ENCODE measurements at regions not wholly inside any gene's neighbourhood (a gene's known extent, or its start where the extent isn't known, plus 50 kb on each side); places are given as distances from the start of the nearest gene placed in this dataset.
"Not testable (repeated sequence)": the region's sequence is repeated elsewhere in the genome, so short reads cannot be mapped to it uniquely, and the experiment has no call there.

DNA sequence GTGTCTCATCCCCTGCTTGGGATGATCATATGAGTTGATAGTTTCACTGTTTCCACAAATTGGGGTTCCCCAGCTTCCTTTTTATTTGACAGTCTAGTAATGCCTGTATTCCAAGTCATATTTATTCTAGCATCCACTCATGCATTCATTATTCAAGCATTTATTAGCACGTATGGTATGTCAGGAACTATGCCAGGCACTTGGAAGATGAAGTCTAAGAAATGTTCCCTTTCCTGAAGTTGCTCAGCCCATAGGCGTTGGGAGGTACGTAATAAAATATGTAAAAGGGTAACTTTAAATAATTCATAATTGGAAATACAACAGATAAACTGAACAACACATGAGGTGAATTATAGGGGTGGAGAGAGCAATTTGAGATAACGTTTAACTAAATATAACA lies 338.0 kb upstream of the MAF start:
- DNase-seq = no peak
- intact Hi-C loops (cut with micrococcal nuclease; ENCODE audit: unreplicated experiment) = loop anchor here (10.0 kb wide), 1 partner anchor 146 kb away; no protein-coding TSS in a partner anchor
- POLR2A ChIA-PET = no interaction called here
- Histone ChIP-seq H3K4me1 (peaks cover 5% of the 10 kb centered on the region), H3K36me3 (ENCODE audit: control insufficient read depth, insufficient read depth, low read length) (no peaks in the 10 kb centered on the region), H3K27me3 (replicated peaks; ENCODE audit: control insufficient read depth, insufficient read depth, low read length) (peaks cover 1% of the 10 kb centered on the region; the same call in 1 of the 2 replicates), H3K9me3 (no peaks in the 10 kb centered on the region), H3K4me3 (ENCODE audit: low read depth, low read length) (no peak overlapping the region)
- H3K27ac Mint-ChIP-seq (ENCODE audit: unreplicated experiment) = no peak overlapping the region
- no peak overlapping the region for H3K4me3 Mint-ChIP-seq (ENCODE audit: unreplicated experiment)
- H3K27me3 Mint-ChIP-seq (ENCODE audit: insufficient read depth, unreplicated experiment) = no peaks in the 10 kb centered on the region
- no peaks in the 10 kb centered on the region for H3K9me3 Mint-ChIP-seq (ENCODE audit: unreplicated experiment)
- no peaks in the 10 kb centered on the region for H3K4me1 Mint-ChIP-seq (ENCODE audit: low read depth, unreplicated experiment)
- CTCF ChIA-PET = no interaction called here
- no peaks in the 10 kb centered on the region for H3K36me3 Mint-ChIP-seq (ENCODE audit: insufficient read depth, unreplicated experiment)
- TF ChIP-seq, protein P1, sequence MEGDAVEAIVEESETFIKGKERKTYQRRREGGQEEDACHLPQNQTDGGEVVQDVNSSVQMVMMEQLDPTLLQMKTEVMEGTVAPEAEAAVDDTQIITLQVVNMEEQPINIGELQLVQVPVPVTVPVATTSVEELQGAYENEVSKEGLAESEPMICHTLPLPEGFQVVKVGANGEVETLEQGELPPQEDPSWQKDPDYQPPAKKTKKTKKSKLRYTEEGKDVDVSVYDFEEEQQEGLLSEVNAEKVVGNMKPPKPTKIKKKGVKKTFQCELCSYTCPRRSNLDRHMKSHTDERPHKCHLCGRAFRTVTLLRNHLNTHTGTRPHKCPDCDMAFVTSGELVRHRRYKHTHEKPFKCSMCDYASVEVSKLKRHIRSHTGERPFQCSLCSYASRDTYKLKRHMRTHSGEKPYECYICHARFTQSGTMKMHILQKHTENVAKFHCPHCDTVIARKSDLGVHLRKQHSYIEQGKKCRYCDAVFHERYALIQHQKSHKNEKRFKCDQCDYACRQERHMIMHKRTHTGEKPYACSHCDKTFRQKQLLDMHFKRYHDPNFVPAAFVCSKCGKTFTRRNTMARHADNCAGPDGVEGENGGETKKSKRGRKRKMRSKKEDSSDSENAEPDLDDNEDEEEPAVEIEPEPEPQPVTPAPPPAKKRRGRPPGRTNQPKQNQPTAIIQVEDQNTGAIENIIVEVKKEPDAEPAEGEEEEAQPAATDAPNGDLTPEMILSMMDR (IDR thresholded peaks at IDR 0.05; ENCODE audit: insufficient read depth in 1 of 2, low read depth in 1 of 2, low read length in 1 of 2, severe bottlenecking in 1 of 2, unreplicated experiment in 1 of 2) = no peak
- no TSS peak for BruUV-seq (replicated peaks)

DNA sequence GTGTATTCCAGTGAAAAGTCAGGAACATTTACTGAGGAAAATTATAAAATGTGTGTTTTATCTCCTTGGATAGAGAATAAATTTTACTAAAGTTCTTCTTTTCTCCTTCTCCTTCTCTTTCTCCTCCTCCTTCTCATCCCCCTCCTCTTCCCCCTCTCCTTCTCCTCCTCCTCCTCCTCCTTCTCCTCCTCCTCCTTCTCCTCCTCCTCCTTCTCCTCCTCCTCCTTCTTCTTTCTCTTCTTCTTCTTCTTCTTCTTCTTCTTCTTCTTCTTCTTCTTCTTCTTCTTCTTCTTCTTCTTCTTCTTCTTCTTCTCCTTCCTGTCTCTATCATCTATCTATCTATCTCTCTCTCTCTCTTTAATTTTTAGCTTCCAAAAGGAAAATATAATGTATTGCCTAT lies 337.1 kb upstream of the MAF start:
- H3K36me3 Mint-ChIP-seq (ENCODE audit: insufficient read depth, unreplicated experiment); H3K4me3 ChIP-seq (ENCODE audit: low read depth, low read length); DNase-seq; BruUV-seq (replicated peaks); H3K4me3 Mint-ChIP-seq (ENCODE audit: unreplicated experiment); H3K4me1 Mint-ChIP-seq (ENCODE audit: low read depth, unreplicated experiment); H3K36me3 ChIP-seq (ENCODE audit: control insufficient read depth, insufficient read depth, low read length); H3K4me1 ChIP-seq; H3K9me3 ChIP-seq; POLR2A ChIA-PET; H3K9me3 Mint-ChIP-seq (ENCODE audit: unreplicated experiment); H3K27ac Mint-ChIP-seq (ENCODE audit: unreplicated experiment); H3K27me3 Mint-ChIP-seq (ENCODE audit: insufficient read depth, unreplicated experiment); CTCF ChIA-PET; H3K27me3 ChIP-seq (replicated peaks; ENCODE audit: control insufficient read depth, insufficient read depth, low read length): not testable (repeated sequence)
- intact Hi-C loops (cut with micrococcal nuclease; ENCODE audit: unreplicated experiment) = loop anchor here (10.0 kb wide), 1 partner anchor 147 kb away; no protein-coding TSS in a partner anchor

DNA sequence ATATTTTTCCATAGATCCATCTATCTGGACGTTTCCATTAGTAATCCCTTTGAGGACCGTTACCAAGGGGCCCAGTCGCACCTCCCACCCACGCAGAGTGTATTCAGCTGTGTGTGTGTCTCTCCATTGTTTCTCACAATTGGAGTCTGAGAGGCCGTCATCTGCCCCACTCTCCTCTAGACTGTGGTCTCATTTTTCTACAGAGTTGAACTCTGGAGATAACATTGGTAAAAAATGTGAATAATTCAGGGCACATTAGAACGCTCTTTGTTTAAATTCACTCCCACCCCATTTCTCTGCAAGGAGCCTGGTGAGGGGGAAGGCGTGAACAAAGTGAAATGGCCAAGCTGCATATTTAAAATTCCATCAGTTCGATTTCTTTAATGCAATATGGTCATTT lies 333.1 kb upstream of the MAF start:
- no peak for DNase-seq
- Histone ChIP-seq H3K4me1 (peaks cover 6% of the 10 kb centered on the region; the same call in 1 of the 2 replicates), H3K4me3 (ENCODE audit: low read depth, low read length) (no peak overlapping the region), H3K27me3 (replicated peaks; ENCODE audit: control insufficient read depth, insufficient read depth, low read length) (peaks cover 1% of the 10 kb centered on the region; the same call in 1 of the 2 replicates), H3K9me3 (no peaks in the 10 kb centered on the region), H3K36me3 (ENCODE audit: control insufficient read depth, insufficient read depth, low read length) (no peaks in the 10 kb centered on the region)
- TF ChIP-seq, protein P1 (IDR thresholded peaks at IDR 0.05; ENCODE audit: insufficient read depth in 1 of 2, low read depth in 1 of 2, low read length in 1 of 2, severe bottlenecking in 1 of 2, unreplicated experiment in 1 of 2) = no peak
- H3K27me3 Mint-ChIP-seq (ENCODE audit: insufficient read depth, unreplicated experiment) = no peaks in the 10 kb centered on the region
- no peak overlapping the region for H3K27ac Mint-ChIP-seq (ENCODE audit: unreplicated experiment)
- intact Hi-C loops (cut with micrococcal nuclease; ENCODE audit: unreplicated experiment) = loop anchor here (10.0 kb wide), 1 partner anchor 151 kb away; no protein-coding TSS in a partner anchor
- no peaks in the 10 kb centered on the region for H3K36me3 Mint-ChIP-seq (ENCODE audit: insufficient read depth, unreplicated experiment)
- no peak overlapping the region for H3K4me3 Mint-ChIP-seq (ENCODE audit: unreplicated experiment)
- POLR2A ChIA-PET = no interaction called here
- BruUV-seq (replicated peaks) = no TSS peak
- CTCF ChIA-PET = no interaction called here
- no peaks in the 10 kb centered on the region for H3K9me3 Mint-ChIP-seq (ENCODE audit: unreplicated experiment)
- H3K4me1 Mint-ChIP-seq (ENCODE audit: low read depth, unreplicated experiment) = peaks cover 6% of the 10 kb centered on the region

- DNase-seq = no peak
Measured at GRCh38 chr16:79932572-79932971, 332.0 kb upstream of the MAF start.

More at GRCh38 chr16:79932572-79932971, 332.0 kb upstream of the MAF start:
- Mint-ChIP-seq H3K9me3 (ENCODE audit: unreplicated experiment) (no peaks in the 10 kb centered on the region), H3K27me3 (ENCODE audit: insufficient read depth, unreplicated experiment) (no peaks in the 10 kb centered on the region), H3K27ac (ENCODE audit: unreplicated experiment) (no peak overlapping the region), H3K36me3 (ENCODE audit: insufficient read depth, unreplicated experiment) (no peaks in the 10 kb centered on the region), H3K4me3 (ENCODE audit: unreplicated experiment) (no peak overlapping the region), H3K4me1 (ENCODE audit: low read depth, unreplicated experiment) (peaks cover 6% of the 10 kb centered on the region)
- Histone ChIP-seq H3K4me3 (ENCODE audit: low read depth, low read length) (no peak overlapping the region), H3K36me3 (ENCODE audit: control insufficient read depth, insufficient read depth, low read length) (no peaks in the 10 kb centered on the region), H3K4me1 (peaks cover 6% of the 10 kb centered on the region; the same call in 1 of the 2 replicates), H3K9me3 (no peaks in the 10 kb centered on the region), H3K27me3 (replicated peaks; ENCODE audit: control insufficient read depth, insufficient read depth, low read length) (no peaks in the 10 kb centered on the region)
- no TSS peak for BruUV-seq (replicated peaks)
- POLR2A ChIA-PET = no interaction called here
- CTCF ChIA-PET = interaction anchor here (0.7 kb wide), 1 partner anchor 20 kb away, joined by 3 read pairs; no protein-coding TSS in a partner anchor
- intact Hi-C loops (cut with micrococcal nuclease; ENCODE audit: unreplicated experiment) = loop anchor here (10.0 kb wide), 1 partner anchor 152 kb away; no protein-coding TSS in a partner anchor
- TF ChIP-seq, protein P1 (IDR thresholded peaks at IDR 0.05; ENCODE audit: insufficient read depth in 1 of 2, low read depth in 1 of 2, low read length in 1 of 2, severe bottlenecking in 1 of 2, unreplicated experiment in 1 of 2) = no peak

Measured in Caco-2 (cell line).